Smooth muscle cell of the brain vasculature (primary cell): ENCODE measurements at regions not wholly inside any gene's neighbourhood (a gene's known extent, or its start where the extent isn't known, plus 50 kb on each side); places are given as distances from the start of the nearest gene placed in this dataset.

ENCODE experiments used
- DNase-seq: peaks from one replicate; pipeline ENCODE4 v3.0.0-alpha.2; 2012; ENCODE audit warnings: low read depth, low spot score

DNA sequence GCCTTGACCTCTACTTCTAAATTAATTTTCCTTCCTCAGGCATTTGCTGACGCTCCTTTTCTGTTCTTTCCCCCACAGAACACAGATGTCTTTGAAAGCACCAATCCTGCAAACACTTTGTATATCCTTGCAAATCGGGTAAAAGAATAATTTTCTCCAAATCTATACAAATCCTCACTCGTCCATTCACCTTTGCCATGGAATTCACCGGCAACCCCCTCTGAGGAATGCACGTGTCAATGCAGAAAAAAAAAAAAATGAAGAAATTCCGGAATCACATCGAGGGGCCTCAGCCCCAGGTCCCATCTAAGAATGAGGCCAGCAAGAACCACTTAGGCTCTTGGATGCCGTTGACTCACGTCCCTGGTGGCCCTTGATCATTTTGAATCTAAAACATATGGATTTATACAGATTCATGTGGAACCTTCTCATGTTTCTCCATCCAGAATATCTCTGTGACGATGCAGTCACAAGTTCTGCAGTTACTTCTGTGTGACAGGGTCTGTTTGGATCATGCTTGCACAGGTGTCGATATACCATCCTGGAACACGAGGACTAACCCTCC, 136.9 kb downstream of the RBFOX3 start:
- DNase-seq = no peak

DNA sequence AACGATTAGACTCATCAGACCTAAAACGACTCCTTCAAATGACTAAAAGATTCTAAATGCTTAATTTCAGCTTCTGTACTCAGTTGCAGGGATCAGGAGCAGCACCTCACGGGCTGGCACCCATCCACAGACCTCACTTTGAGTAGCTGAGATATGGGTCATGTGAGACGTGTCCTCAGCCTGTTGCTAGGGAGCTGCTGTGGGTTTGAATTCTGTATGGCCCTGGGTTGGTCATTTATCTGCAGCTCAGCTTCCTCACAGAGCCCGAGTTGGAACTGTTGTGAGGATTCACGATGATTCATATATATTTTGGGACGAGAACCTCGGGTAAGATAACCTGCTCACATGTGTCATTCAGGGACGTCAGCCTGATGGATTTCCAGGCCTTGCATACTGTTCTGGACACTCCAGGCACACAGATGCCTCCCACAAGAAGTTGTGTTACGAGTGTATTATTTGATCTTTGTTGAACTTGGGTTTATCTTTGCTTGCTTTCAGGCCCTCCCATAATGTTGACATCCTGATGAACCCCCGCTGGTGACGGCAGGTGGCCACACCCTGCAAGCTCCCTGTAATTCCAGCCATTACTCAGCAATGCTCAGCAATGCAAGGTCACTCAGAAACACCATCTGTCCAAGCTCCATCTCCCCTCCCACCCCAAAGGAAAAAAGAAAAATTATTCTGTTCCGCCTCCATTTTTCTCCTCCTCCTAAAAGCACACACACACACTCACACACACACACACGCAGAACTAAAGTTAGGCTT, 137.6 kb downstream of the RBFOX3 start:
- no peak for DNase-seq

GRCh38 chr17:79470754-79471153, 140.1 kb downstream of the RBFOX3 start:
- no peak for DNase-seq

DNA sequence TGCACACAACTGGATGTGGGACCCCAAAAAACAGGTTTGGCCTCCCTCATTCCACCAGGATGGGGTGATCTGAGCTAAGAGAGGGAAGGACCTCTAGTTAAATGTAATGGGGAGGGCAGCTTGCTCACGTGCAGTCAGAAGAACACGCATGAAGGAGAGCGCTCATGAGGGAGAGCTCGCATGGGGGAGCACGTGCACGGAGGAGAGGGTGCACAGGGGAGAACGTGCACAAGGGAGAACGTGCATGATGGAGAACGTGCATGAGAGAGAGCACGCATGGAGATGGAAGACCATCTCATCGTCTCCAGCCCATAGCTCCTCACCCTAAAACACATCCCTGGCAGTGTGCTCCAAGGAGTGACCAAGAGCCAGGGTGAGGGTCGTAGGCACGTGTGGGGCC, 141.2 kb downstream of the RBFOX3 start:
- DNase-seq = no peak

GRCh38 chr17:79468183-79468944, 142.5 kb downstream of the RBFOX3 start:
- no peak for DNase-seq

DNA sequence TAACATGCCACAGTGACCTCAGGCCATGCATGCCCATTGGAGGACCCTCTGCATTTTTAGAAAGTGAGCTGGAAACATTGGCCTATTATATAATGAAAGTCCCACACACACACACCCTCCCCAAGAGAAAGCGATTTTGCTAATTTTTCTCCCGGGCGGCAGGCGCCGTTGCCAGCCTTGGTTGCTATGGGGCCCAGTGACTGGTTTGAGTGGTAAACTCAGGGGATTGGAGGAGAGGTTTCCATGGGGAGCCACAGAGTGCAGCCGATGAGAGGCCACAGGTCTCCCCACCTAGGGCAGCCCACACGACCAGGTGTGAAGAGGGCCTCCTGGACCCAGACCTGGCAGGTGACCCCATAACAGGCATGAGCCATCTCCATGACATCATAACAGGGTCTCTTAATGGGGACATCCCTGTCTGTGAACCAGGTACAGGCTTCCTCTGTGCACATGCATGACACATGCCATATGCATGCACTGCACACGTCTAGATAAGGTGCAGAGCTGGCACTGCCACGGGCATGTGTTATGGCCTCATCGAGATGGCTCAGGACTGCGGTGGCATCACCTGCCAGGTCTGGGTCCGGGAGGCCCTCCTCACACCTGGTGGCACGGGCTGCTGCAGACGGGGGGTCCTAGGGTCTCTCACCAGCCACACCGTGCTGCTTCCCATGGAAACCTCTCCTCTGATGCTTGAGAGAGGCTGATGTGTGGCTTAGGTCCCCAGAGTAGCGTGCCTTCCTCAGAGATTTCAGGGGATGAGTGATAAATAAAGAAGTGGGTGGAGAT, 144.1 kb downstream of the RBFOX3 start:
- DNase-seq = no peak

- no peak for DNase-seq
Observed at GRCh38 chr17:79465681-79466025, 145.2 kb downstream of the RBFOX3 start.

DNA sequence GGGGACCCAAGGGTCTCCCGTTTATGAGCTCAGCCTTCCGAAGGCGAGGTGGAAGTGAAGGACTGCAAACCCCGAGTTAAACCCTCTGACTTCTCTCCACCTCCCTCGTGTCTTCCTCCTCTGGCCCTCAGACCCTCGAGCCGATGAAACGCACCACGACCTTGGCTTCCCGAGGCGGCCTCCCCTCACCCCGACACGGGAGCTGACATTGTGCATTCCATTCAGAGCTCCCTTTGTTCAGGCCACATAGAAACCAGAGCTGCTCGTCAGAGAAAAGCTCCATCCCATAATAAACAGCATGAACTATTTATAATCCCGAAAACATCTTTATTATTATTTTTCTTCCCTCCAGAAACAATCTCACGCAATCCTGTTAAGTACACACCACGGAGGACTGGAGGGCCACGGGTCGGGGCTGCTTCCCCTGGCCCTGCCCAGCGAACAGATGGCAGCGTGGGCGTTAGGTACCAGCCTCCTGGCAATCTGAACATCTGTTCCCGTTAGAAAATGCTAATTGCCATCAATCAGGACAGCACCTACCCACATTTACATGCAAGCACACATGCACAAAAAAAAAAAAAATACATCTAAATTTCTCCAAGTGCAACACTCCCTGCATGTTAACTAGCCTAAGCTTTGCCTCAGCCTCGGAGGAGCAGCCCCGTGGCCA, 145.7 kb downstream of the RBFOX3 start:
- no peak for DNase-seq

- DNase-seq = no peak
Observed at GRCh38 chr17:79464318-79465010, 146.4 kb downstream of the RBFOX3 start.

DNA sequence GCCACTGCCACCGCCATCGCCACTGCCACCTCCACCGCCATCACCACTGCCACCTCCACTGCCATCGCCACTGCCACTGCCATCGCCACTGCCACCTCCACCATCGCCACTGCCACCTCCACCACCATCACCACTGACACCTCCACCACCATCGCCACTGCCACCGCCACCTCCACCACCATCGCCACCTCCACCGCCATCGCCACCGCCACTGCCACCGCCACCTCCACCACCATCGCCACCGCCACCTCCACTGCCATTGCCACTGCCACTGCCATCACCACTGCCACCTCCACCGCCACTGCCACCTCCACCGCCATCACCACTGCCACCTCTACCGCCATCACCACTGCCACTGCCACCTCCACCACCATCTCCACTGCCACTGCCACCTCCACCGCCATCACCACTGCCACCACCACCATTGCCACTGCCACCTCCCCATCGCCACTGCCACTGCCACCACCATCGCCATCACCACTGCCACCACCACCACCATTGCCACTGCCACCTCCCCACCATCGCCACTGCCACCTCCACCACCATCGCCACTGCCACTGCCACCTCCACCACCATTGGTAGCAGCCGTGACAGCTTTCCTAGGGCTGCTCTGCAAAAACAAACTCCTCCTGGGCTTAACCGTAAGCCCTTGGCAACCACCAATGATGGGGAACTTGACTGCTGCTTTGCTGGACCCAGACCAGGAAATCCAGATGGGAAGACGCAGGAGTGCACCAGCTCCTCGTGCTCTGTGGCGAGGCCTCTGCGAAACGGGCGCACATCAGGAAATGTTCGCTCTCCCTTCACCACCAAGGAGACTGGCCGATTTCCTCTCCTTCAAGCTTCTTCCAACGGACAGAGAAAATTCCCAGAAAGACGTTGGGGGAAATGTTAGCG, 147.2 kb downstream of the RBFOX3 start:
- no peak for DNase-seq

DNA sequence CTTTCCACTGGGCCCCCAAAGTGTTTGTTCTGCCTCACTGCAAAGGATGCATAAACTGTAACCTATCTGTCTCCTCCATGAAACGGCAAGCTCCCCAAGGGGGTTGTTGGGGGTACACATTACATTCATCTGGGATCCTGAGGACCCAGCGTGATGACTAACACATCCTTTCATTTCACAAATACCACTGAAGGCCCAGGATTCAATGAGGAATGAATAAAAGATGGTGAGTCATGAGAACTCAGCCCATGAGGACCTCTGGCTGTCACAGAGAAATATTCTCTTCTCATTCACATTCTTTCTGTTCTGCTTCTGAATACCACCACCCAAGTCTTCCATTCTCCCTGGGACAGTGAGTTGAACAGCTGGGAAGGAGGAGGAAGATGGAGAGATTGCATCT, 149.8 kb downstream of the RBFOX3 start:
- no peak for DNase-seq

- no peak for DNase-seq
Observed at GRCh38 chr17:79459846-79460245, 151.0 kb downstream of the RBFOX3 start.

GRCh38 chr17:79459003-79459655, 151.7 kb downstream of the RBFOX3 start:
- DNase-seq = no peak

DNA sequence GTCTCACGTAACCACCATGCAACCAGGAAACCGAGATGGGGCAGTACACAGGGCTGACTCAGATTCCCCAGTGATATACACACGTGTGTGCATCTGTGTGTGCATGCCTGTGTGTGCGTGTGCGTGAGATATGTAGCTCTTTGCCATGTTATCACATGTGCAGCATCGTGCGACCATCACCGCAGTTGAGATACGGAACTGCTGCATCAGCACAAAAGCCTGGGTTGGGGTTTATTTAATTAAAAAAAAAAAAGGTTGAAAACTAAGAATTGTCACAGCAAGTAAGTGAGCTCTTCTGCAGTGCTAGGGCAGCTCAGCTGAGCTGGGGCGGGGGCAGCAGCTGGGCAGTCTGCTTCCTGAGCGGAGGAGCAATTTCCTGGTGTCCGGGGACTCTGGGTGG, 152.5 kb downstream of the RBFOX3 start:
- DNase-seq = no peak

GRCh38 chr17:79457889-79458288, 153.0 kb downstream of the RBFOX3 start:
- DNase-seq = no peak

DNA sequence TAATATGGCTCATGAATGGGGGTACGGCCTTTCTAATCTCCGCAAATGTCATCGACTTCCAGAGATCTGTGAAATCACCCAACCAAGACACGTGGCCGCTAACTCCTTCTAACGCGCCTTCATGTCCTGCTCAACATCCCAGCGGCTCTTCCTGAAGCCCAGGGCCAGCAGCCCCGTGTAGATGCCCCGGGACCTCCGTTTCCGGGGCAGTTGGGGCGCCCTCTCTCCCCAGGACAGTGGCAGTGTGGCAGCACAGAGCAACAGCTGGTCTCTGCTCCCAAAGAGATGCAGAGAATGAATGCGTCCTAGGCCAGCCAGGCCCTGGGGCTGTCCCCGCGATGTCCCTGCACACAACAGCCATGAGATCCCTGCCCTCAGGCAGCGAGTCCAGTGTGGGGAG, 153.5 kb downstream of the RBFOX3 start:
- DNase-seq = no peak

DNA sequence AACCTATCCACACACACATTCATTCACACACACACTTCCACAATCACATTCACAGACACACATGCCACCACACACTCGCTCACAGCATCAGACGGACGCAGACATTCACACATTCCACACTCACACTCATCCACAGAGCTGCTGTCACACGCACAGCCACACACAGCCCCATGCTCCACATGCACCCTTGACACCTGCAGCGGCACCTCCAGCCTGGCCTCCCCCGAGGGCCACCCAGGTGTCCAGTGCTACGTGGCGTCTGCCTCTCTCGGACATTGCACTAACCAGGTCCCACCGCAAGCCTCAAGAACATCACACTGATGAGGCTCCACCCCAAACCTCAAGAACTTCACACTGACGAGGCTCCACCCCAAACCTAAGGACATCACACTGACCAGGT, 155.2 kb downstream of the RBFOX3 start:
- no peak for DNase-seq

GRCh38 chr17:79454826-79455225, 156.0 kb downstream of the RBFOX3 start:
- DNase-seq = no peak

DNA sequence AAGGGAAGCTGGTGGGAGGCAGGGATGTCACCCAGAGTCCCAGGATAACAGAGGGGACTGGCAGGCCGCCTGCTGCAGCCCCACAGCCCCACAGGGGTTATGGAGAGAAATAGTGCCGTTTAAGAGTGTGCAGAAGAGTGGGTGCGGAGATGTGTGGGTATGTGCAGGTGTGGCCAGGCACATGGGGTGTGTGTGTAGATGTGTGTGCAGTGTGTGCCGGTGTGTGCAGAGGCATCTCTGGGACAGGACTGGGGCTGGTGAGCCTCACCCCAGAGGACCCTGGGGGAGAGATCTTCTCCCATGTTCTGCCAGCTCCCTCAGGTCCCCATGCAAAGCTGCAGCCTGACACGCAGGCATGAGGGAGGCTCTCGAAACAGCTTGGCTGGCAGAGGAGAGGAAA, 157.4 kb downstream of the RBFOX3 start:
- no peak for DNase-seq
